GM12874 (cell line): ENCODE measurements at regions not wholly inside any gene's neighbourhood (a gene's known extent, or its start where the extent isn't known, plus 50 kb on each side); places are given as distances from the start of the nearest gene placed in this dataset.

ENCODE experiments used
- CTCF ChIP-seq: IDR thresholded peaks from 2 replicates; pipeline ENCODE4 v1.5.1; 2011; ENCODE audit warnings: low read depth, mild to moderate bottlenecking, control low read depth, low read length, moderate library complexity; ENCODE audit not compliant: insufficient read depth

DNA sequence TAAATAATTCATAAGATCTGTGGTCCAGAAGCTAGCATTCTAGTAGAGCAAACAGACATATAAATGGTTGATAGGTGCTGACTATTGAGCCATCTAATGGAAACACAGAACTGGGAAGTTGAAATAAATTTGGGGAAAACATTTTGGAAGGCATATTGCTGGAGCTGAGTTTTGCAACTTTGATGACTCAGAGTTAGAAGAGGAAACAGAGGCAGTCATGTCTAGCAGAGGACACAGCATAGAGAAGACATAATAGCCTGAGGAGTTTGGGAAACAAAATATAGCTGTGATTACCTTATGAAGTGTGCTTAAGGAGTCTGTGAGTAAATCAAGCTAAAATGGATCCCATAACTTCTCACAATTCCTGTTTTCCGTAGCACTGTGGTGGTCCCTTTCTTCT, 86.9 kb upstream of the FLRT2 start:
- no peak for TF ChIP-seq CTCF

GRCh38 chr14:85444635-85445034, 85.3 kb upstream of the FLRT2 start:
- no peak for TF ChIP-seq CTCF

DNA sequence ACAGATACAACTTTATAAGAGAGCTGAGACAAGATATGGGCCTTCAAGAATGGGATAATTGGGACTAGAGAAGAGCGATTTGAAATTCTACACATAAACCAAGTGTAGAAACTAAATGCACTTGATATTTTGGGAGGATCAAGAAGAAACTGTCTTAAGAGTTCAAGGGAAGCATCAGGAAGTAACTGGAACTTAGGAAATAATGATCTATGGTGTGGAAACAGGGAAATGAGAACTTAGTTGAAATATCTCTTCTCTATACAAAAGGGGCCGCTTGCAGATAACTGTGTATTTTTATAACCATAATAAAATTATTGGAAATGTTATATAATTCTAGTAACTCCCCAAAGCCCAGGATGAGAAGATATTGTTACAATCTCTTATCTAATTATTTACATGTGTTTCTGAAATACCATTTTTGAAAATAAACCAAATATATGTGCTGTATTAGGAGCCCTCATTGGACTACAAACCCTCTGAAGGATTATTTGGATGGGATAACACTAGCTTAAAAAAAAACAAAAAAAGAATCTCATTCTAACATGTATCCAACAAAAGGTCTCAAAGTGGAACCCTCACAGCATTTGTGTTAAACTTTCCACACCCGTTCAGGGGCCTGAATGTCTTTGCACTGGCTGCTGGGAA, 84.7 kb upstream of the FLRT2 start:
- no peak for TF ChIP-seq CTCF

GRCh38 chr14:85447883-85448282, 82.1 kb upstream of the FLRT2 start:
- no peak for TF ChIP-seq CTCF

- no peak for TF ChIP-seq CTCF
These were observed 78.5 kb upstream of the FLRT2 start for GRCh38 chr14:85451421-85451820.

GRCh38 chr14:85453401-85454225, 76.3 kb upstream of the FLRT2 start:
- no peak for TF ChIP-seq CTCF

DNA sequence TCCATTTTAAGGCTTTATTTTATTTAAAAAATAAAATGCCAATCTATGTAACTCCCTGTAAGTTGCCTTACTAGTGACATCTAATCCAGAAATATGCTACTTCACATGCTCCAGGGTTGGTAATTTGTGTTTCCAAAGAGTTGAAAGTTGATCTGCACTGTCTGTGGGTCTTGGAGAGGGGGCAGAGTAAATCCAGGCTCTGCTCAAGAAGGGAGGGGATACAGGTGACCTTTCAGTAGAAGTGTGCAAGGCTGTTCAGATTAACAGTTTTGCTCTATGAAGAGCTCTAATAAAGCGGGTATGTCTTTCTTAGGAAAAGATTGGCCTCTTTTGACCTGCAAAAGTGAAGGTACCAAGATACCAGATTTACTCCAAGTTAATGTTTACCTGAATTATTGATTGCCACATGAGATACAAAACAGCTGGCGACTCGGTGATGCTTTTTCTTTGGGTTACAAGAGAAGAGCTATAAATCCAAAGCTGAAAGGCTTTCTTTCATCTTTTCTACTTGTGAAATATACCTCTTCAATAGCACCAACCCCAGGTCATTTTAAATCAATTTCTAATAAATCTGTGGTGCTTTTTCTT, 75.6 kb upstream of the FLRT2 start:
- TF ChIP-seq CTCF, result no peak
